ENCODE measurements at regions not wholly inside any gene's neighbourhood (a gene's known extent, or its start where the extent isn't known, plus 50 kb on each side); places are given as distances from the start of the nearest gene placed in this dataset.
"Not testable (repeated sequence)": the region's sequence is repeated elsewhere in the genome, so short reads cannot be mapped to it uniquely, and the experiment has no call there.

DNA sequence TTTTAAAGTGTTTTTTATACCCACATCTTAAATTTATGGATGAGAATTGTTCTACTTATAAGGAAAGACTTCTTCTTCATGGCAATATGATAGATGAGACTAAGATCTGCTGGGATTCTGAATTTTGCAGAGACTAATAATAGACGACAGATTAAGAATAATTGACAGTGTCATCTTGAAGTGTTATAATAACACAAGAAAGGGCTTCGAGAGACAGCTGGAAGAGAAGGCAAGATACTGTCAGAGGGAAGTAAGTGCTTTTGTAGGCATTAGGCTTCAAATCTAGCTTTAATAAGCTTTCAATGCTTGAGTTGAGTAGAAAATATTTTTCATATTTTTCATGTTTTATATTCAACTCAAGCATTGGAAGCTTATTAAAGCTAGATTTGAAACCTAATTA lies 797.6 kb upstream of the PABPC4L start:
- no peaks in the 10 kb centered on the region for H3K4me1 Mint-ChIP-seq
- H3K27me3 Mint-ChIP-seq: no peaks in the 10 kb centered on the region
- H3K9me3 Mint-ChIP-seq: no peaks in the 10 kb centered on the region
- no peak for DNase-seq
- no peak overlapping the region for H3K4me3 Mint-ChIP-seq
- no peak overlapping the region for H3K27ac Mint-ChIP-seq
- POLR2A ChIA-PET: no interaction called here
- CTCF ChIA-PET: no interaction called here
- no peaks in the 10 kb centered on the region for H3K36me3 Mint-ChIP-seq (ENCODE audit: low read depth)

DNA sequence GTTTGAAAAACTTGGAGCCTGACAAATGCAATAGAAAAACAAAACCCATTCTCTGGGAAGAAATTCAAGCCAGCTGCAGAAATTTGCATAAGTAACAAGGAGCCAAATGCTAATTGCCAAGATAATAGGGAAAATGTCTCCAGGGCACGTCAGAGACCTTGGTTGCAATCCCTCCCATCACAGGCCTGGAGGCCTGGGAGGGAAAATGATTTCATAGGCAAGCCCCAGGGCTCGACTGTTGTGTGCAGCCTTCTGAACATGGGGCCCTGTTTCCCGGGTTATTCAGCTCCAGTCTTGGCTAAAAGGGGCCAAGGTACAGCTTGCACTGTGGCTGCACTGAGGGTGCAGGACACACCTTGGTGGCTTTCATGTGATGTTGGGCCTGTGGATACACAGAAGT lies 760.4 kb upstream of the PABPC4L start:
- Mint-ChIP-seq H3K4me3 (no peak overlapping the region), H3K36me3 (ENCODE audit: low read depth) (no peaks in the 10 kb centered on the region), H3K27ac (no peak overlapping the region), H3K4me1 (no peaks in the 10 kb centered on the region), H3K27me3 (no peaks in the 10 kb centered on the region), H3K9me3 (no peaks in the 10 kb centered on the region)
- ChIA-PET CTCF (interaction anchor here (0.6 kb wide), 1 partner anchor 1236 kb away, joined by 3 read pairs; no protein-coding TSS in a partner anchor), POLR2A (no interaction called here)
- DNase-seq: no peak

DNA sequence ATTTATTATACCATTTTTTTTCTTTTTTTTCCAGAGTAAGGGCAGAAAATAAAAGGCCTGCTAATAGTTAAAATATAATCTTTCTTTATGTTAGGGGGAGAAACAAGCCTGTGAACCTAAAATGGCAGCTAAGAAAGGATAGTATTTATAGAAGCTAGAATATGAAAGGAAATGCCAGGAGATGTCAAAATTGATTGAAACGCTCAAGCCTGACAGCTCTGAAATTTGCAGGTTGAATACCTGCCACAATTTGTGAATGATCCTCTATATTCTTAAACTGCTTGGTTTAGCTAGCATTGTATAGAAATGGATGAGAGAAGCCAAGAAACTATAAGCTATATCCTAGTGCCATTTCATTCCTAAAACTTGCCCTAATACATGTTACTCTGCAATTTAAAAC lies 757.3 kb upstream of the PABPC4L start:
- ChIA-PET POLR2A (no interaction called here), CTCF (no interaction called here)
- no peaks in the 10 kb centered on the region for H3K9me3 Mint-ChIP-seq
- H3K27ac Mint-ChIP-seq: no peak overlapping the region
- H3K36me3 Mint-ChIP-seq (ENCODE audit: low read depth): no peaks in the 10 kb centered on the region
- no peak for DNase-seq
- H3K4me3 Mint-ChIP-seq: no peak overlapping the region
- no peaks in the 10 kb centered on the region for H3K4me1 Mint-ChIP-seq
- no peaks in the 10 kb centered on the region for H3K27me3 Mint-ChIP-seq

DNA sequence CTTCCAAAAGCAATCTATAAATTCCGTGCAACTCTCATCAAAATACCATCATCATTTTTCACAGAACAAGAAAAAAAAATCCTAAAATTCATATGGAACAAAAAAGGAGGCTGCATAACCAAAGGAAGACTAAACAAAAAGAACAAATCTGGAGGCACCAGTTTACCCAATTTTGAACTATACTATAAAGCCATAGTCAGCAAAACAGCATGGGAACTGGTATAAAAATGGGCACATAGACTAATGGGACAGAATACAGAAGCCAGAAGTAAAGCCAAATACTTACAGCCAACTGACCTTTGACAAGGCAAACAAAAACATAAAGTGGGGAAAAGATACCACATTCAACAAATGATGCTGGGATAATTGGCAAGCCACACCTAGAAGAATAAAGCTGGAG lies 753.5 kb upstream of the PABPC4L start:
- H3K9me3 Mint-ChIP-seq: peaks cover 9% of the 10 kb centered on the region
- ChIA-PET POLR2A (no interaction called here), CTCF (no interaction called here)
- no peak overlapping the region for H3K27ac Mint-ChIP-seq
- H3K4me3 Mint-ChIP-seq: no peak overlapping the region
- H3K4me1 Mint-ChIP-seq: no peaks in the 10 kb centered on the region
- H3K36me3 Mint-ChIP-seq (ENCODE audit: low read depth): no peaks in the 10 kb centered on the region
- DNase-seq: no peak
- H3K27me3 Mint-ChIP-seq: no peaks in the 10 kb centered on the region

DNA sequence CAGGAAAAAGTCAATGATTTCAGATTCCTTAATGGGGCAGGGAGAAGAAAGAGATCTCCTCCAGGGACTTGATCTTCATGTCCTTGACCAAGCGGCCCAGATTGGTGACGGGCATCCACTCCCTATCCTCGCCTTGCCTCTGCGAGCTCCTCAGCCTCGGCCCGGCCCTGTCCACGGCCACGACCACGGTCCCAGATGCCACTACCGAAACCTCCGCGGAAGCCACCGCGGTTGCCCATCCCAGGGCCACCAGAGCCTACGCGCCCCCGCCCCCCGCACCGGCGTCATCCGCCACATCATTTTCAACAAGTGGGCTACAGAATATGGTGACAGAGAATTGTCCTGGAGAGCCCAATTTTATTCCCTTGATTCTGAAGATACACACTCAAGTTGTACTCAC lies 751.2 kb upstream of the PABPC4L start:
- Mint-ChIP-seq H3K27me3 (no peaks in the 10 kb centered on the region), H3K9me3 (peaks cover 9% of the 10 kb centered on the region), H3K4me1 (no peaks in the 10 kb centered on the region), H3K4me3 (no peak overlapping the region), H3K36me3 (ENCODE audit: low read depth) (no peaks in the 10 kb centered on the region), H3K27ac (no peak overlapping the region)
- ChIA-PET CTCF (no interaction called here), POLR2A (no interaction called here)
- DNase-seq: no peak

DNA sequence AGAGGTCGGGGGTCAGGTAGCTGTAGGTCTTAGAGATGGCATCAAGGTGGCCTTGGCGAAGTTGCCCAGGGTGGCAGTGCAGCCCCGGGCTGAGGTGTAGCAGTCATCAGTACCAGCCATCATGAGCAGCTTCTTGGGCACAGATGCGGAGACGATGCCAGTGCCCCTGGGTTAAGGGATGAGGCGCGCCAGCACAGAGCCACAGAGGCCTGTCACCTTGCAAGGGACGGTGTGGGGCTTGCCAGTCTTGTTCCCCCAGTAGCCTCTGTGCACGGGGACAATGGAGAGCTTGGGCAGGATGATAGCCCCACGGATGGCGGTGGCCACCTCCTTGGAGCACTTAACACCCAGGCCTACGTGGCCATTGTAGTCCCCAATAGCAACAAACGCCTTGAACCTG lies 750.7 kb upstream of the PABPC4L start:
- Mint-ChIP-seq H3K9me3 (peaks cover 9% of the 10 kb centered on the region), H3K4me3 (no peak overlapping the region), H3K27me3 (no peaks in the 10 kb centered on the region), H3K36me3 (ENCODE audit: low read depth) (no peaks in the 10 kb centered on the region), H3K4me1 (no peaks in the 10 kb centered on the region), H3K27ac (no peak overlapping the region)
- DNase-seq: no peak
- CTCF ChIA-PET: no interaction called here
- POLR2A ChIA-PET: no interaction called here

DNA sequence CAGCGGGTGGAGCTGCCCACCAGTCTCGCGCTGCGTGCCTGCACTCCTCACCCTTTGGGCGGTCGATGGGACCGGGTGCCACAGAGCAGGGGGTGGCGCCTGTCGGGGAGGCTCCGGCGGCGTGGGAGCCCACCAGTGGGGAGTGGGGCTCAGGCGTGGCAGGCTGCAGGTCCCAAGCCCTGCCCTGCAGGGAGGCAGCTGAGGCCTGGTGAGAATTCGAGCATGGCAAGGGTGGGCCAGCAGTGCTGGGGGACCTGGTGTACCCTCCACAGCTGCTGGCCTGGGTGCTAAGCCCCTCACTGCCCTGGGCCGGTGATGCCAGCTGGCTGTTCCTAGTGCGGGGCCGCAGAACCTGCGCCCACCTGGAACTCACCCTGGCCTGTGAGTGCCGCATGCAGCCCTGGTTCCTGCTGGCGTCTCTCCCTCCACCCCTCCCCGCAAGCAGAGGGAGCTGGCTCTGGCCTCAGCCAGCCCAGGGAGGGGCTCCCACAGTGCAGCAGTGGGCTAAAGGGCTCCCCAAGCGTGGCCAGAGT lies 746.6 kb upstream of the PABPC4L start:
- Mint-ChIP-seq H3K9me3 (peaks cover 7% of the 10 kb centered on the region), H3K36me3 (ENCODE audit: low read depth) (no peaks in the 10 kb centered on the region), H3K4me1 (no peaks in the 10 kb centered on the region), H3K4me3 (no peak overlapping the region), H3K27me3 (no peaks in the 10 kb centered on the region), H3K27ac (no peak overlapping the region)
- POLR2A ChIA-PET: no interaction called here
- DNase-seq: no peak
- CTCF ChIA-PET: no interaction called here

DNA sequence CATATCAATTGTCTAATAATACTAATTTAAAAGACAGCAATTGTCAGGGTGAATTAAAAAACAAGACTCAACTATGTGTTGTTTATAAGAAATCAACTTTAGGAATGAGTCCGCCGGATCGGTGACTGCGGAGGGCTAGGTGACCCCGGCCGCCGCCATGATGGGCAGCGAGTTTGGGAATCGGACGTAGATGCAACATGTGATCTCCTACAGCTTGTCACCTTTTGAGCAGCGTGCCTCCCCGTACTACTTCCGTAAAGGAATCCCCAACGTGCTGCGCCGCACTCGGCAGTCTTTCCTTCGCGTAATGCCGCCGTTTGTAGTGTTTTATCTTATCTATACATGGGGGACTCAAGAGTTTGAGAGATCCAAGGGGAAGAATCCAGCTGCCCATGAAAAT lies 742.5 kb upstream of the PABPC4L start:
- Mint-ChIP-seq H3K36me3 (ENCODE audit: low read depth) (no peaks in the 10 kb centered on the region), H3K4me3 (no peak overlapping the region), H3K4me1 (no peaks in the 10 kb centered on the region), H3K9me3 (peaks cover 5% of the 10 kb centered on the region), H3K27me3 (no peaks in the 10 kb centered on the region), H3K27ac (no peak overlapping the region)
- no peak for DNase-seq
- CTCF ChIA-PET: no interaction called here
- POLR2A ChIA-PET: no interaction called here

DNA sequence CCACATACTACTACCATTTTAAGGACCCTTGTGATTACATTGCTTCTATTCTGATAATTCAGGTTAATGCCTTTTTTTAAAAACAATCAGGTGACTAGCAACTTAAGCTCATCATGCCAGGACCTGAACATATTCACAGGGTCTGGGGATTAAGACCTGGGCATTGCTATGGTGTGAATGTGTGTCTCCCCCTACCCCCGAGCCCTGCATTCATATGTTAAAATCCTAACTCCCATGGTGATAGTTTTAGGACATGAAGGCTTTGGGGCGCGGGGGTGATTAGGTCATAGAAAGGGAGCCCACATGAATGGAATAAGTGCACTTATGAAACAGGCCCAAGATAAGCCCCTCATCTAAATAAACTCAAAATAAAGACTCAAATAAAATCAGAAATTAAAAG lies 734.4 kb upstream of the PABPC4L start:
- no peak for DNase-seq
- Mint-ChIP-seq H3K27ac (no peak overlapping the region), H3K9me3 (no peaks in the 10 kb centered on the region), H3K27me3 (no peaks in the 10 kb centered on the region), H3K4me1 (no peaks in the 10 kb centered on the region), H3K4me3 (no peak overlapping the region), H3K36me3 (ENCODE audit: low read depth) (no peaks in the 10 kb centered on the region)
- CTCF ChIA-PET: no interaction called here
- POLR2A ChIA-PET: no interaction called here

DNA sequence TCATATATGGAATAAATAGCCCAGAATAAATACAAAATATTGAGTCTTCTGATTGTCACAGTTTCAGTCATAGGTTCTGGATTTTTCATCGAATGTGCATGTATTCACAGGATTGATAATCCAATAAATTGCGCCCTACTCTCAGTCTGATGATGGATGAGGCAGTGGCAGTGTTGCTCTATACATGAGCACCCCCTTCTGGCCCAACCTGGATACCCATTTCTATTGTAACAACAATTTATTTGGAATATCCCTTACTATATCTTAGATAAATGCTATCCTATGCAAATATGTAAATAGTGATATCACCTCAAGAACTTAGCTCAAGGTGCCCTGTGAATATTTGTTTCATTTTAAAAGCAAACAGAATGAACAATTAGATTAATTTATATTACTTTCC lies 733.7 kb upstream of the PABPC4L start:
- Mint-ChIP-seq H3K9me3 (no peaks in the 10 kb centered on the region), H3K27ac (no peak overlapping the region), H3K4me1 (no peaks in the 10 kb centered on the region), H3K27me3 (no peaks in the 10 kb centered on the region), H3K36me3 (ENCODE audit: low read depth) (no peaks in the 10 kb centered on the region), H3K4me3 (no peak overlapping the region)
- CTCF ChIA-PET: no interaction called here
- POLR2A ChIA-PET: no interaction called here
- DNase-seq: no peak

DNA sequence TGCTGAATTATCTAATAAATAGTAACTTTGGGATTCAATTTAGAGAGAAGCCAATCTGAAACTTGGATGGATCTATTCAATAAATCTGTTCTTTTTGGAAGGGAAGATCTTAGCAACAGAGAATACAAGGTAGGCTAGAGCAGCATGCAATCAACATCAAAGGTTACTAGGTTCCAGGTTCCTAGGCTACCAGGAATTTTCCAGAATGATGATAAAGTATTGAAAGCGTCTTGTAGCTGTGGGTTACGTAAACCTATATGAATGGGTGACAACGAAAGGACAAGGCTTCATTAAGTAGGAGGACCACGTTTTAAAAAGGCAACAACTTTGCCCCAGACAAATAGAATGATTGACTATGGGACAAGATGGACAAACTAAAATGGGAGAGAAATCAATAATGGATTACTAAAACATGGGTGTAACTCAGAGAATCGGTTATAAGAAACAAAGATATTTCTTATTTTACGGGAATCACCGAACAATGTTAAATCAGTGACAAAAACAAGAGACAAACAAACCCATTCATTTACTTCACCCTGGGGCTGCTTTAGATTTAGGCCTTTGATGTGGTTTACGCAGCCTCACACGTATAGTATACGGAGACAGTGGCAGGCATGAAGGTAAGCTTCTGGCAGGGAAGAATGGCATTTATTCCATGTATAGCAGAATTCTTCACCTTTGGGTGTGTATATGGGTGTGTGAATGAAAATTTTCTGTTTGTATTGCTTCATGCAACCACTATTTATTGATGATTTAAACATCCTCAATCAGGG lies 732.6 kb upstream of the PABPC4L start:
- no peaks in the 10 kb centered on the region for H3K27me3 Mint-ChIP-seq
- H3K36me3 Mint-ChIP-seq (ENCODE audit: low read depth): no peaks in the 10 kb centered on the region
- H3K27ac Mint-ChIP-seq: no peak overlapping the region
- CTCF ChIA-PET: no interaction called here
- no peaks in the 10 kb centered on the region for H3K4me1 Mint-ChIP-seq
- no peaks in the 10 kb centered on the region for H3K9me3 Mint-ChIP-seq
- H3K4me3 Mint-ChIP-seq: no peak overlapping the region
- no peak for DNase-seq
- POLR2A ChIA-PET: no interaction called here

DNA sequence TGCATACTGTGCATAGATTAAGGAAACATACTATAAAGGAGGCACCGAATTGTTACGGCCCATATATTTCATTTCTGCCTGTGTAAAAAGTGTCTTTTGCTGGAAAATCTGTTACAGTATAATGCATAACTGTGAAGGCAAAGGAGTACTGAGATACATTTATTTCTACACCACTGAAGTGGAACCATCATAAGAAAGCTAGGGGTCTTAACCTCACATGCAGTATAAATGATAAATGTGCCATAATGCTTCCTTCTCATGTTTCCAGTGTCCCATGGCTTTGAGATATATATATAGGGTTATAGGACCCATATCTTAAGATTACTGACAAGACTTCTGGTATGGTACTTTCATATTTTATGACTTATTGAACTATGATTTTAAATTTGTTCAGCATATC lies 713.8 kb upstream of the PABPC4L start:
- Mint-ChIP-seq H3K4me1 (no peaks in the 10 kb centered on the region), H3K4me3 (no peak overlapping the region), H3K9me3 (no peaks in the 10 kb centered on the region), H3K27ac (no peak overlapping the region), H3K36me3 (ENCODE audit: low read depth) (no peaks in the 10 kb centered on the region), H3K27me3 (no peaks in the 10 kb centered on the region)
- ChIA-PET CTCF (no interaction called here), POLR2A (no interaction called here)
- no peak for DNase-seq

DNA sequence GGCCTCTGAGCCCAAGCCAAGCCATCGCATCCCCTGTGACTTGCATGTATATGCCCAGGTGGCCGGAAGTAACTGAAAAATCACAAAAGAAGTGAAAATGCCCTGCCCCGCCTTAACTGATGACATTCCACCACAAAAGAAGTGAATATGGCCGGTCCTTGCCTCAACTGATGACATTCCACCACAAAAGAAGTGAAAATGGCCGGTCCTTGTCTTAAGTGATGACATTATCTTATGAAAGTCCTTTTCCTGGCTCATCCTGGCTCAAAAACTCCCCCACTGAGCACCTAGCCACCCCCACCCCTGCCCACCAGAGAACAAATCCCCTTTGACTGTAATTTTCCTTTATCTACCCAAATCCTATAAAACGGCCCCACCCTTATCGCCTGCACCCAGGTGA lies 712.7 kb upstream of the PABPC4L start:
- H3K27ac Mint-ChIP-seq; CTCF ChIA-PET; H3K27me3 Mint-ChIP-seq; H3K4me1 Mint-ChIP-seq; POLR2A ChIA-PET; H3K4me3 Mint-ChIP-seq; H3K36me3 Mint-ChIP-seq (ENCODE audit: low read depth); DNase-seq; H3K9me3 Mint-ChIP-seq: not testable (repeated sequence)

DNA sequence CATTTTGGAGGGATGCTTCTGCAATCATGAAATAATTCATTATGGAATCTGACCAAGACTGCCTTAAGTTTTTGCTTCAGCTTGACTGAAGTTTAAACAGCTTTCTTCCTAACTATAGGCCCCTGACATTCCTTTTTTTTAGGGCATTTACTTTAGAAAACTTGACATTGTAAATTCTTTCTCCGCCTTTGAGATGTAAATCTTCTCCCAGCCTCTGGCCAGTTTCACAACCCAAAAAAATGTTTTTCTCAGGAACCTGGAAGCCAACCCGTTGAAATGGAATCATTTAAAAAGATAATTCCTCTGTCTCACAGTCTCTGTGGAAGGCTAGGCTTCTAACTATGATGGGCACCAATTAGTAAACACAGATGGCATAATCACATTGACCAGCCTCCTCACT lies 710.4 kb upstream of the PABPC4L start:
- no peaks in the 10 kb centered on the region for H3K27me3 Mint-ChIP-seq
- no peak overlapping the region for H3K4me3 Mint-ChIP-seq
- ChIA-PET POLR2A (no interaction called here), CTCF (no interaction called here)
- no peak overlapping the region for H3K27ac Mint-ChIP-seq
- DNase-seq: no peak
- H3K4me1 Mint-ChIP-seq: no peaks in the 10 kb centered on the region
- H3K9me3 Mint-ChIP-seq: no peaks in the 10 kb centered on the region
- H3K36me3 Mint-ChIP-seq (ENCODE audit: low read depth): no peaks in the 10 kb centered on the region

Data from activated CD4-positive, alpha-beta T cell treated with anti-CD3 and anti-CD28 coated beads, Interleukin-2, amount 10 ng/mL, durations not matched to agents 7 days and 5 days (primary cell).